Activated CD4-positive, alpha-beta memory T cell treated with anti-CD3 and anti-CD28 coated beads, Interleukin-2, amount 10 ng/mL, durations not matched to agents 7 days and 5 days (primary cell): ENCODE measurements at regions not wholly inside any gene's neighbourhood (a gene's known extent, or its start where the extent isn't known, plus 50 kb on each side); places are given as distances from the start of the nearest gene placed in this dataset.

Experiments used
- CTCF ChIA-PET: fragments of 350-600 bp; sonication (Branson Sonifier 250); formaldehyde crosslinking; loops from one replicate; lab custom pipeline; 2021; ENCODE audit warnings: antibody characterized with exemption, inconsistent platforms; lab: Charles Lee
- POLR2A ChIA-PET: fragments of 350-600 bp; sonication (Branson Sonifier 250); formaldehyde crosslinking; loops from one replicate; lab custom pipeline; 2021; ENCODE audit warnings: antibody characterized with exemption; lab: Charles Lee
- DNase-seq: peaks from one replicate; pipeline ENCODE4 v3.0.0-alpha.2; 2020
- H3K27ac Mint-ChIP-seq: one replicate; pipeline ENCODE4 v1.8.0; 2021; ENCODE audit warnings: mild to moderate bottlenecking, mixed read lengths
- H3K27me3 Mint-ChIP-seq: one replicate; pipeline ENCODE4 v1.8.0; 2021; ENCODE audit warnings: mixed read lengths
- H3K36me3 Mint-ChIP-seq: one replicate; pipeline ENCODE4 v1.8.0; 2021; ENCODE audit warnings: low read depth, mixed read lengths
- H3K4me1 Mint-ChIP-seq: one replicate; pipeline ENCODE4 v1.8.0; 2021; ENCODE audit warnings: mixed read lengths
- H3K4me3 Mint-ChIP-seq: one replicate; pipeline ENCODE4 v1.8.0; 2021; ENCODE audit warnings: mild to moderate bottlenecking, mixed read lengths
- H3K9me3 Mint-ChIP-seq: one replicate; pipeline ENCODE4 v1.8.0; 2021; ENCODE audit warnings: mixed read lengths

- Mint-ChIP-seq H3K4me3 (no peak overlapping the region), H3K36me3 (no peaks in the 10 kb centered on the region), H3K27ac (no peak overlapping the region), H3K9me3 (no peaks in the 10 kb centered on the region), H3K27me3 (no peaks in the 10 kb centered on the region), H3K4me1 (no peaks in the 10 kb centered on the region)
- DNase-seq, result no peak
- POLR2A ChIA-PET, result no interaction called here
- CTCF ChIA-PET, result no interaction called here
These were observed 504.4 kb upstream of the PLXNA2 start for GRCh38 chr1:208748387-208749165.

GRCh38 chr1:208756339-208756981 is 512.3 kb upstream of the PLXNA2 start:
- no peak overlapping the region for H3K4me3 Mint-ChIP-seq
- no peak for DNase-seq
- ChIA-PET CTCF (no interaction called here), POLR2A (no interaction called here)
- no peaks in the 10 kb centered on the region for H3K4me1 Mint-ChIP-seq
- no peaks in the 10 kb centered on the region for H3K9me3 Mint-ChIP-seq
- no peak overlapping the region for H3K27ac Mint-ChIP-seq
- H3K36me3 Mint-ChIP-seq, result no peaks in the 10 kb centered on the region
- no peaks in the 10 kb centered on the region for H3K27me3 Mint-ChIP-seq

GRCh38 chr1:208757846-208758245 is 513.7 kb upstream of the PLXNA2 start:
- H3K4me1 Mint-ChIP-seq, result no peaks in the 10 kb centered on the region
- no peaks in the 10 kb centered on the region for H3K36me3 Mint-ChIP-seq
- H3K9me3 Mint-ChIP-seq, result no peaks in the 10 kb centered on the region
- no peak for DNase-seq
- no peak overlapping the region for H3K4me3 Mint-ChIP-seq
- ChIA-PET CTCF (no interaction called here), POLR2A (no interaction called here)
- H3K27ac Mint-ChIP-seq, result no peak overlapping the region
- H3K27me3 Mint-ChIP-seq, result no peaks in the 10 kb centered on the region

- no peak for DNase-seq
- H3K4me1 Mint-ChIP-seq, result no peaks in the 10 kb centered on the region
- no peak overlapping the region for H3K27ac Mint-ChIP-seq
- no peaks in the 10 kb centered on the region for H3K9me3 Mint-ChIP-seq
- no peaks in the 10 kb centered on the region for H3K36me3 Mint-ChIP-seq
- CTCF ChIA-PET, result interaction anchor here (0.6 kb wide), 1 partner anchor 29 kb away, joined by 3 read pairs; no protein-coding TSS in a partner anchor
- H3K4me3 Mint-ChIP-seq, result no peak overlapping the region
- POLR2A ChIA-PET, result no interaction called here
- no peaks in the 10 kb centered on the region for H3K27me3 Mint-ChIP-seq
These were observed 515.1 kb upstream of the PLXNA2 start for GRCh38 chr1:208759255-208759654.

- Mint-ChIP-seq H3K4me3 (no peak overlapping the region), H3K27ac (no peak overlapping the region), H3K27me3 (no peaks in the 10 kb centered on the region), H3K4me1 (no peaks in the 10 kb centered on the region), H3K9me3 (no peaks in the 10 kb centered on the region), H3K36me3 (no peaks in the 10 kb centered on the region)
- ChIA-PET CTCF (no interaction called here), POLR2A (no interaction called here)
- DNase-seq, result no peak
These were observed 519.8 kb upstream of the PLXNA2 start for GRCh38 chr1:208763971-208764370.

- ChIA-PET CTCF (no interaction called here), POLR2A (no interaction called here)
- Mint-ChIP-seq H3K4me3 (no peak overlapping the region), H3K27me3 (no peaks in the 10 kb centered on the region), H3K4me1 (no peaks in the 10 kb centered on the region), H3K27ac (no peak overlapping the region), H3K9me3 (no peaks in the 10 kb centered on the region), H3K36me3 (no peaks in the 10 kb centered on the region)
- no peak for DNase-seq
These were observed 522.6 kb upstream of the PLXNA2 start for GRCh38 chr1:208766832-208767231.

- Mint-ChIP-seq H3K36me3 (no peaks in the 10 kb centered on the region), H3K9me3 (no peaks in the 10 kb centered on the region), H3K4me1 (no peaks in the 10 kb centered on the region), H3K27ac (no peak overlapping the region), H3K27me3 (no peaks in the 10 kb centered on the region), H3K4me3 (no peak overlapping the region)
- ChIA-PET POLR2A (no interaction called here), CTCF (no interaction called here)
- no peak for DNase-seq
These were observed 523.6 kb upstream of the PLXNA2 start for GRCh38 chr1:208767816-208768215.

GRCh38 chr1:208772891-208773290 is 528.7 kb upstream of the PLXNA2 start:
- Mint-ChIP-seq H3K4me1 (no peaks in the 10 kb centered on the region), H3K36me3 (no peaks in the 10 kb centered on the region), H3K9me3 (no peaks in the 10 kb centered on the region), H3K4me3 (no peak overlapping the region), H3K27me3 (no peaks in the 10 kb centered on the region), H3K27ac (no peak overlapping the region)
- ChIA-PET POLR2A (no interaction called here), CTCF (no interaction called here)
- DNase-seq, result no peak

GRCh38 chr1:208775841-208776240 is 531.7 kb upstream of the PLXNA2 start:
- no peaks in the 10 kb centered on the region for H3K9me3 Mint-ChIP-seq
- H3K4me1 Mint-ChIP-seq, result no peaks in the 10 kb centered on the region
- POLR2A ChIA-PET, result no interaction called here
- CTCF ChIA-PET, result no interaction called here
- no peak overlapping the region for H3K4me3 Mint-ChIP-seq
- no peak for DNase-seq
- H3K36me3 Mint-ChIP-seq, result no peaks in the 10 kb centered on the region
- no peak overlapping the region for H3K27ac Mint-ChIP-seq
- H3K27me3 Mint-ChIP-seq, result no peaks in the 10 kb centered on the region

GRCh38 chr1:208778417-208778816 is 534.2 kb upstream of the PLXNA2 start:
- H3K27ac Mint-ChIP-seq, result no peak overlapping the region
- CTCF ChIA-PET, result no interaction called here
- no peaks in the 10 kb centered on the region for H3K9me3 Mint-ChIP-seq
- no peak for DNase-seq
- H3K4me1 Mint-ChIP-seq, result no peaks in the 10 kb centered on the region
- H3K27me3 Mint-ChIP-seq, result no peaks in the 10 kb centered on the region
- POLR2A ChIA-PET, result no interaction called here
- no peaks in the 10 kb centered on the region for H3K36me3 Mint-ChIP-seq
- no peak overlapping the region for H3K4me3 Mint-ChIP-seq

GRCh38 chr1:208781391-208782045 is 537.3 kb upstream of the PLXNA2 start:
- H3K27me3 Mint-ChIP-seq, result no peaks in the 10 kb centered on the region
- ChIA-PET CTCF (no interaction called here), POLR2A (no interaction called here)
- H3K4me3 Mint-ChIP-seq, result no peak overlapping the region
- H3K4me1 Mint-ChIP-seq, result no peaks in the 10 kb centered on the region
- H3K9me3 Mint-ChIP-seq, result no peaks in the 10 kb centered on the region
- H3K36me3 Mint-ChIP-seq, result no peaks in the 10 kb centered on the region
- no peak overlapping the region for H3K27ac Mint-ChIP-seq
- DNase-seq, result no peak

GRCh38 chr1:208782186-208782585 is 538.0 kb upstream of the PLXNA2 start:
- POLR2A ChIA-PET, result no interaction called here
- Mint-ChIP-seq H3K4me1 (no peaks in the 10 kb centered on the region), H3K4me3 (no peak overlapping the region), H3K36me3 (no peaks in the 10 kb centered on the region), H3K27ac (no peak overlapping the region), H3K9me3 (no peaks in the 10 kb centered on the region), H3K27me3 (no peaks in the 10 kb centered on the region)
- DNase-seq, result no peak
- CTCF ChIA-PET, result no interaction called here

- Mint-ChIP-seq H3K9me3 (no peaks in the 10 kb centered on the region), H3K4me1 (no peaks in the 10 kb centered on the region), H3K36me3 (no peaks in the 10 kb centered on the region), H3K27me3 (no peaks in the 10 kb centered on the region), H3K4me3 (no peak overlapping the region), H3K27ac (no peak overlapping the region)
- ChIA-PET CTCF (interaction anchor here (0.7 kb wide), 1 partner anchor 1198 kb away, joined by 3 read pairs; no protein-coding TSS in a partner anchor), POLR2A (no interaction called here)
- no peak for DNase-seq
These were observed 541.4 kb upstream of the PLXNA2 start for GRCh38 chr1:208785629-208786028.
